CD14-positive monocyte (primary cell): ENCODE measurements at regions not wholly inside any gene's neighbourhood (a gene's known extent, or its start where the extent isn't known, plus 50 kb on each side); places are given as distances from the start of the nearest gene placed in this dataset.
A peak's percentile ranks its signal among the peaks of the same experiment; 100 is the strongest.

ENCODE experiments used
- DNase-seq, 3 donors: peaks; one replicate each; pipeline ENCODE4 v3.0.0-alpha.2; 2011 to 2022
- H2AFZ ChIP-seq: 2 replicates; pipeline ENCODE4 v1.6.0; 2012; ENCODE audit warnings: mild to moderate bottlenecking, low read depth, low read length, inconsistent platforms; ENCODE audit not compliant: insufficient read depth, poor library complexity, severe bottlenecking
- H3K27ac ChIP-seq, 2 donors: 1 replicate in 1 of 2; 2 replicates in 1 of 2; pipeline ENCODE4 v1.5.1; 2012 to 2013; ENCODE audit warnings: low read length in 2 of 2, control low read depth in 1 of 2, inconsistent platforms in 1 of 2, low read depth in 1 of 2, mild to moderate bottlenecking in 1 of 2
- H3K27me3 ChIP-seq, 2 donors: one replicate each; pipeline versions ENCODE4 v1.6.0 to v1.6.1; 2011 to 2013; ENCODE audit warnings: low read length in 2 of 2; ENCODE audit not compliant: control insufficient read depth in 2 of 2, insufficient read depth in 2 of 2
- H3K36me3 ChIP-seq, 2 donors: replicated peaks in 1 of 2; 1 replicate in 1 of 2; 2 replicates in 1 of 2; pipeline versions ENCODE4 v1.5.1 to v1.6.1; 2012 to 2013; ENCODE audit warnings: low read length in 2 of 2, control low read depth in 1 of 2, inconsistent platforms in 1 of 2, mild to moderate bottlenecking in 1 of 2; ENCODE audit not compliant: insufficient read depth in 2 of 2, control insufficient read depth in 1 of 2
- H3K4me1 ChIP-seq, 2 donors: 1 replicate in 1 of 2; 2 replicates in 1 of 2; pipeline versions ENCODE4 v1.5.1 to v1.6.1; 2012 to 2013; ENCODE audit warnings: low read length in 2 of 2, control low read depth in 1 of 2, inconsistent platforms in 1 of 2, mild to moderate bottlenecking in 1 of 2, moderate library complexity in 1 of 2; ENCODE audit not compliant: insufficient read depth in 2 of 2, control insufficient read depth in 1 of 2
- H3K4me2 ChIP-seq: replicated peaks from 2 replicates; pipeline ENCODE3; 2012; ENCODE audit warnings: low read length, moderate library complexity, mild to moderate bottlenecking; ENCODE audit not compliant: poor library complexity, severe bottlenecking; ENCODE audit errors: extremely low read depth
- H3K4me3 ChIP-seq, 3 experiments: fragments of 200-600 bp in 1 of 3; sonication (generic) in 1 of 3; replicated peaks in 1 of 3; 1 replicate in 2 of 3; 2 replicates in 1 of 3; pipeline ENCODE4 v1.5.1; 2011 to 2013; ENCODE audit warnings: low read length in 3 of 3, mild to moderate bottlenecking in 3 of 3, control low read depth in 2 of 3, low read depth in 2 of 3, inconsistent platforms in 1 of 3, moderate library complexity in 1 of 3
- H3K79me2 ChIP-seq: 2 replicates; pipeline ENCODE4 v1.6.0; 2012; ENCODE audit warnings: mild to moderate bottlenecking, control low read depth, inconsistent platforms, low read length, moderate library complexity; ENCODE audit not compliant: insufficient read depth
- H3K9ac ChIP-seq: 2 replicates; pipeline ENCODE4 v1.6.0; 2017; ENCODE audit warnings: low read length, mild to moderate bottlenecking; ENCODE audit not compliant: insufficient read depth, poor library complexity, severe bottlenecking
- H3K9me3 ChIP-seq, 2 donors: replicated peaks in 1 of 2; 1 replicate in 1 of 2; 2 replicates in 1 of 2; pipeline versions ENCODE4 v1.5.1 to v1.6.1; 2012 to 2013; ENCODE audit warnings: low read length in 2 of 2, control low read depth in 1 of 2; ENCODE audit not compliant: control insufficient read depth in 1 of 2, insufficient read depth in 1 of 2
- H4K20me1 ChIP-seq: 2 replicates; pipeline ENCODE4 v1.6.0; 2012; ENCODE audit warnings: mild to moderate bottlenecking, low read length, control low read depth, moderate library complexity; ENCODE audit not compliant: insufficient read depth
- H3K27ac Mint-ChIP-seq, 7 donors: one replicate each; pipeline ENCODE4 v1.8.0; 2020; ENCODE audit warnings: mild to moderate bottlenecking in 7 of 7, mixed read lengths in 7 of 7, moderate library complexity in 6 of 7, inconsistent platforms in 2 of 7
- H3K27me3 Mint-ChIP-seq, 3 donors: one replicate each; pipeline ENCODE4 v1.8.0; 2021 to 2022; ENCODE audit warnings: low read depth in 3 of 3, mild to moderate bottlenecking in 3 of 3, mixed read lengths in 3 of 3, moderate library complexity in 3 of 3, inconsistent platforms in 1 of 3
- H3K36me3 Mint-ChIP-seq, 2 donors: one replicate each; pipeline ENCODE4 v1.8.0; 2020; ENCODE audit warnings: mixed read lengths in 2 of 2, inconsistent platforms in 1 of 2, mild to moderate bottlenecking in 1 of 2
- H3K4me1 Mint-ChIP-seq: one replicate; pipeline ENCODE4 v1.8.0; 2020; ENCODE audit warnings: mild to moderate bottlenecking, mixed read lengths
- H3K4me3 Mint-ChIP-seq, 2 donors: one replicate each; pipeline ENCODE4 v1.8.0; 2020; ENCODE audit warnings: mild to moderate bottlenecking in 2 of 2, mixed read lengths in 2 of 2, moderate library complexity in 1 of 2
- H3K9me3 Mint-ChIP-seq, 7 donors: one replicate each; pipeline ENCODE4 v1.8.0; 2020 to 2022; ENCODE audit warnings: mixed read lengths in 7 of 7, mild to moderate bottlenecking in 6 of 7, moderate library complexity in 6 of 7, inconsistent platforms in 2 of 7
- WGBS: methylation state at CpG from one replicate; pipeline ENCODE4 v1.1.5; 2013; ENCODE audit warnings: missing lambda C conversion rate; ENCODE audit not compliant: insufficient coverage; 5-methylcytosine and 5-hydroxymethylcytosine counted together
- intact Hi-C, 2 donors: fragments of 100-400 bp; cut with micrococcal nuclease; formaldehyde crosslinking; loops; one replicate each; pipeline versions ENCODE4 v1.15.0 to v1.15.1; 2023
- TF ChIP-seq, protein P1 (sequence below): fragments of 200-600 bp; IDR thresholded peaks from one replicate; pipeline ENCODE4 v1.8.0; 2022; ENCODE audit warnings: antibody characterized with exemption, mild to moderate bottlenecking

GRCh38 chr3:193946945-193947344, 189.0 kb upstream of the HES1 start:
- H2AFZ ChIP-seq = no peak overlapping the region
- peaks cover 0 to 13% of the 10 kb centered on the region in 2 donors for H3K27me3 ChIP-seq
- no peak overlapping the region for H3K4me2 ChIP-seq
- intact Hi-C loops = no loop called here
- peak overlapping the region in 1 of 2 donors; percentile 50 for H3K4me3 Mint-ChIP-seq
- H3K4me1 Mint-ChIP-seq = no peaks in the 10 kb centered on the region
- no peak overlapping the region for H3K9ac ChIP-seq
- no peaks in the 10 kb centered on the region for H3K9me3 ChIP-seq
- H3K9me3 Mint-ChIP-seq = peaks cover 0 to 2% (median 0%) of the 10 kb centered on the region in 7 donors
- H3K4me3 ChIP-seq = no peak overlapping the region
- no peaks in the 10 kb centered on the region for H3K79me2 ChIP-seq
- H3K27ac ChIP-seq = no peak overlapping the region
- peaks cover 11 to 20% (median 18%) of the 10 kb centered on the region in 3 donors for H3K27me3 Mint-ChIP-seq
- DNase-seq = no peak
- no peaks in the 10 kb centered on the region for H4K20me1 ChIP-seq
- H3K27ac Mint-ChIP-seq = no peak overlapping the region
- H3K36me3 ChIP-seq = no peaks in the 10 kb centered on the region
- TF ChIP-seq, protein P1, sequence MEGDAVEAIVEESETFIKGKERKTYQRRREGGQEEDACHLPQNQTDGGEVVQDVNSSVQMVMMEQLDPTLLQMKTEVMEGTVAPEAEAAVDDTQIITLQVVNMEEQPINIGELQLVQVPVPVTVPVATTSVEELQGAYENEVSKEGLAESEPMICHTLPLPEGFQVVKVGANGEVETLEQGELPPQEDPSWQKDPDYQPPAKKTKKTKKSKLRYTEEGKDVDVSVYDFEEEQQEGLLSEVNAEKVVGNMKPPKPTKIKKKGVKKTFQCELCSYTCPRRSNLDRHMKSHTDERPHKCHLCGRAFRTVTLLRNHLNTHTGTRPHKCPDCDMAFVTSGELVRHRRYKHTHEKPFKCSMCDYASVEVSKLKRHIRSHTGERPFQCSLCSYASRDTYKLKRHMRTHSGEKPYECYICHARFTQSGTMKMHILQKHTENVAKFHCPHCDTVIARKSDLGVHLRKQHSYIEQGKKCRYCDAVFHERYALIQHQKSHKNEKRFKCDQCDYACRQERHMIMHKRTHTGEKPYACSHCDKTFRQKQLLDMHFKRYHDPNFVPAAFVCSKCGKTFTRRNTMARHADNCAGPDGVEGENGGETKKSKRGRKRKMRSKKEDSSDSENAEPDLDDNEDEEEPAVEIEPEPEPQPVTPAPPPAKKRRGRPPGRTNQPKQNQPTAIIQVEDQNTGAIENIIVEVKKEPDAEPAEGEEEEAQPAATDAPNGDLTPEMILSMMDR = no peak
- H3K36me3 Mint-ChIP-seq = no peaks in the 10 kb centered on the region
- no peaks in the 10 kb centered on the region for H3K4me1 ChIP-seq
- 20% methylated on average over 2 of the region's 5 CpGs for WGBS

DNA sequence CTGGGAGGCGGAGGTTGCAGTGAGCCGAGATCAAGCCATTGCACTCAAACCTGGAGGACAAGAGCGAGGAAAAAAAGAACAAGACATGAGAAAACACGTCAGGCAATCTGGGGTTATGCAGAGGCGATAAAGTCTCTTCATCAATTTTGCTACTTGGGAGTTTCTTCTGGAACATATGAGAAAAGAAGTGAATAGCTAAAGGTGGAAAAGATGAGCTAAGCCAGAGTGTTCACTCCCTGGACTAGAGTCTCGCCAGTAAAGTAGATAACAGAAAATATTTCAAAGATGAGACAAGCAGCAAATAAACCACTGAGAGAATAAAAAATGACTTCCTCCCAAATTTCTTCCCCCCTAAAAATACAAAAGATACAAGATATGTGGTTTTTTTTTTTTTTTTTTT, 188.4 kb upstream of the HES1 start:
- H3K4me3 ChIP-seq = no peak overlapping the region
- no peak overlapping the region for H3K9ac ChIP-seq
- Mint-ChIP-seq H3K9me3 (peaks cover 0 to 2% (median 0%) of the 10 kb centered on the region in 7 donors), H3K36me3 (no peaks in the 10 kb centered on the region), H3K27me3 (peaks cover 11 to 20% (median 18%) of the 10 kb centered on the region in 3 donors), H3K4me1 (no peaks in the 10 kb centered on the region), H3K4me3 (peak overlapping the region in 1 of 2 donors; percentile 18), H3K27ac (no peak overlapping the region)
- no peaks in the 10 kb centered on the region for H3K9me3 ChIP-seq
- 98% methylated on average over 5 of the region's 6 CpGs for WGBS
- no peak overlapping the region for H3K27ac ChIP-seq
- H3K36me3 ChIP-seq = no peaks in the 10 kb centered on the region
- H3K4me2 ChIP-seq = no peak overlapping the region
- intact Hi-C loops = no loop called here
- H3K4me1 ChIP-seq = no peaks in the 10 kb centered on the region
- no peaks in the 10 kb centered on the region for H3K79me2 ChIP-seq
- no peak for DNase-seq
- H3K27me3 ChIP-seq = peaks cover 0 to 13% of the 10 kb centered on the region in 2 donors
- no peaks in the 10 kb centered on the region for H4K20me1 ChIP-seq
- TF ChIP-seq, protein P1 = no peak
- no peak overlapping the region for H2AFZ ChIP-seq
